ENCODE measurements at regions not wholly inside any gene's neighbourhood (a gene's known extent, or its start where the extent isn't known, plus 50 kb on each side); places are given as distances from the start of the nearest gene placed in this dataset.

DNA sequence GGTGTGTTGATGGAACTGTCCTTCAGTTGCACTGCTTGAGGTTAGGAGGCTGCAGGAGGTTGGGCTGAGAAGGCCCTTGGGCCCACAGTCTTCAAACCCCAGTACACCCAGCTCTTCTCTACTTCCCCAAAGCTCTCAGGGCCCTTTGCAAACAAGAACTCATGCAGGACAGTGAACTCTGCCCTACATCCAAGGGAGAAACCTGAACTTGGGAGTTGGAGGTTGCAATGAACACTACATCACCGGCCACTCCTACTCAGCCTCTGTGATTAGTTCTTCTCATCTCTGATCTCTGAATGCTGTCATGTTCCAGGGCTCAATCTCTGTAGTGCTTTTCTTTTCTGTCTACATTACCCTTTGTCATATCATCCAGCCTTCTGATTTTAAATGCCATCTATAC lies 148.5 kb upstream of the PDE7B start (continued):
- TF ChIP-seq, protein P1, sequence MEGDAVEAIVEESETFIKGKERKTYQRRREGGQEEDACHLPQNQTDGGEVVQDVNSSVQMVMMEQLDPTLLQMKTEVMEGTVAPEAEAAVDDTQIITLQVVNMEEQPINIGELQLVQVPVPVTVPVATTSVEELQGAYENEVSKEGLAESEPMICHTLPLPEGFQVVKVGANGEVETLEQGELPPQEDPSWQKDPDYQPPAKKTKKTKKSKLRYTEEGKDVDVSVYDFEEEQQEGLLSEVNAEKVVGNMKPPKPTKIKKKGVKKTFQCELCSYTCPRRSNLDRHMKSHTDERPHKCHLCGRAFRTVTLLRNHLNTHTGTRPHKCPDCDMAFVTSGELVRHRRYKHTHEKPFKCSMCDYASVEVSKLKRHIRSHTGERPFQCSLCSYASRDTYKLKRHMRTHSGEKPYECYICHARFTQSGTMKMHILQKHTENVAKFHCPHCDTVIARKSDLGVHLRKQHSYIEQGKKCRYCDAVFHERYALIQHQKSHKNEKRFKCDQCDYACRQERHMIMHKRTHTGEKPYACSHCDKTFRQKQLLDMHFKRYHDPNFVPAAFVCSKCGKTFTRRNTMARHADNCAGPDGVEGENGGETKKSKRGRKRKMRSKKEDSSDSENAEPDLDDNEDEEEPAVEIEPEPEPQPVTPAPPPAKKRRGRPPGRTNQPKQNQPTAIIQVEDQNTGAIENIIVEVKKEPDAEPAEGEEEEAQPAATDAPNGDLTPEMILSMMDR (tag by site-specific recombination; IDR thresholded peaks at IDR 0.05), result no peak
- TF ChIP-seq, protein P2, sequence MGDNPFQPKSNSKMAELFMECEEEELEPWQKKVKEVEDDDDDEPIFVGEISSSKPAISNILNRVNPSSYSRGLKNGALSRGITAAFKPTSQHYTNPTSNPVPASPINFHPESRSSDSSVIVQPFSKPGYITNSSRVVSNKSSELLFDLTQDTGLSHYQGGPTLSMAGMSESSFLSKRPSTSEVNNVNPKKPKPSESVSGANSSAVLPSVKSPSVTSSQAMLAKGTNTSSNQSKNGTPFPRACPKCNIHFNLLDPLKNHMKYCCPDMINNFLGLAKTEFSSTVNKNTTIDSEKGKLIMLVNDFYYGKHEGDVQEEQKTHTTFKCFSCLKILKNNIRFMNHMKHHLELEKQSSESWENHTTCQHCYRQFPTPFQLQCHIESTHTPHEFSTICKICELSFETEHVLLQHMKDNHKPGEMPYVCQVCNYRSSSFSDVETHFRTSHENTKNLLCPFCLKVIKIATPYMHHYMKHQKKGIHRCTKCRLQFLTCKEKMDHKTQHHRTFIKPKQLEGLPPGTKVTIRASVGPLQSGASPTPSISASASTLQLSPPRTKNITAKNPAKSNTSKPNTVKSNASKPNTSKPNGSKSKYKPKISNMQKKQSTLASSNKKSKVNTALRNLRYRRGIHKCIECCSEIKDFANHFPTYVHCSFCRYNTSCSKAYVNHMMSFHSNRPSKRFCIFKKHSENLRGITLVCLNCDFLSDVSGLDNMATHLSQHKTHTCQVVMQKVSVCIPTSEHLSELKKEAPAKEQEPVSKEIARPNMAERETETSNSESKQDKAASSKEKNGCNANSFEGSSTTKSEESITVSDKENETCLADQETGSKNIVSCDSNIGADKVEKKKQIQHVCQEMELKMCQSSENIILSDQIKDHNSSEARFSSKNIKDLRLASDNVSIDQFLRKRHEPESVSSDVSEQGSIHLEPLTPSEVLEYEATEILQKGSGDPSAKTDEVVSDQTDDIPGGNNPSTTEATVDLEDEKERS (tag by site-specific recombination; IDR thresholded peaks at IDR 0.05), result no peak
- TF ChIP-seq, protein P3, sequence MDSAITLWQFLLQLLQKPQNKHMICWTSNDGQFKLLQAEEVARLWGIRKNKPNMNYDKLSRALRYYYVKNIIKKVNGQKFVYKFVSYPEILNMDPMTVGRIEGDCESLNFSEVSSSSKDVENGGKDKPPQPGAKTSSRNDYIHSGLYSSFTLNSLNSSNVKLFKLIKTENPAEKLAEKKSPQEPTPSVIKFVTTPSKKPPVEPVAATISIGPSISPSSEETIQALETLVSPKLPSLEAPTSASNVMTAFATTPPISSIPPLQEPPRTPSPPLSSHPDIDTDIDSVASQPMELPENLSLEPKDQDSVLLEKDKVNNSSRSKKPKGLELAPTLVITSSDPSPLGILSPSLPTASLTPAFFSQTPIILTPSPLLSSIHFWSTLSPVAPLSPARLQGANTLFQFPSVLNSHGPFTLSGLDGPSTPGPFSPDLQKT (IDR thresholded peaks at IDR 0.05; ENCODE audit: borderline replicate concordance, low read depth, low read length), result no peak
- TF ChIP-seq RBAK (tag by site-specific recombination; IDR thresholded peaks at IDR 0.05), result no peak
- no peak for TF ChIP-seq ZXDB (tag by site-specific recombination; IDR thresholded peaks at IDR 0.05)
- TF ChIP-seq, protein P4, sequence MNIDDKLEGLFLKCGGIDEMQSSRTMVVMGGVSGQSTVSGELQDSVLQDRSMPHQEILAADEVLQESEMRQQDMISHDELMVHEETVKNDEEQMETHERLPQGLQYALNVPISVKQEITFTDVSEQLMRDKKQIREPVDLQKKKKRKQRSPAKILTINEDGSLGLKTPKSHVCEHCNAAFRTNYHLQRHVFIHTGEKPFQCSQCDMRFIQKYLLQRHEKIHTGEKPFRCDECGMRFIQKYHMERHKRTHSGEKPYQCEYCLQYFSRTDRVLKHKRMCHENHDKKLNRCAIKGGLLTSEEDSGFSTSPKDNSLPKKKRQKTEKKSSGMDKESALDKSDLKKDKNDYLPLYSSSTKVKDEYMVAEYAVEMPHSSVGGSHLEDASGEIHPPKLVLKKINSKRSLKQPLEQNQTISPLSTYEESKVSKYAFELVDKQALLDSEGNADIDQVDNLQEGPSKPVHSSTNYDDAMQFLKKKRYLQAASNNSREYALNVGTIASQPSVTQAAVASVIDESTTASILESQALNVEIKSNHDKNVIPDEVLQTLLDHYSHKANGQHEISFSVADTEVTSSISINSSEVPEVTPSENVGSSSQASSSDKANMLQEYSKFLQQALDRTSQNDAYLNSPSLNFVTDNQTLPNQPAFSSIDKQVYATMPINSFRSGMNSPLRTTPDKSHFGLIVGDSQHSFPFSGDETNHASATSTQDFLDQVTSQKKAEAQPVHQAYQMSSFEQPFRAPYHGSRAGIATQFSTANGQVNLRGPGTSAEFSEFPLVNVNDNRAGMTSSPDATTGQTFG (tag by site-specific recombination; IDR thresholded peaks at IDR 0.05; ENCODE audit: borderline replicate concordance), result no peak
- no peak for TF ChIP-seq MEIS1 (CRISPR knock-in tag; IDR thresholded peaks at IDR 0.05; ENCODE audit: borderline replicate concordance)
- no peak for TF ChIP-seq ZNF19 (tag by site-specific recombination; IDR thresholded peaks at IDR 0.05; ENCODE audit: low read depth)
- no peak for TF ChIP-seq ZBTB48 (tag by site-specific recombination; IDR thresholded peaks at IDR 0.05)
- no peak for TF ChIP-seq GLIS1 (tag by site-specific recombination; IDR thresholded peaks at IDR 0.05)
- no peak for TF ChIP-seq ZNF350 (tag by site-specific recombination; IDR thresholded peaks at IDR 0.05)
- no peak for TF ChIP-seq ZNF202 (tag by site-specific recombination; IDR thresholded peaks at IDR 0.05; ENCODE audit: borderline replicate concordance)

DNA sequence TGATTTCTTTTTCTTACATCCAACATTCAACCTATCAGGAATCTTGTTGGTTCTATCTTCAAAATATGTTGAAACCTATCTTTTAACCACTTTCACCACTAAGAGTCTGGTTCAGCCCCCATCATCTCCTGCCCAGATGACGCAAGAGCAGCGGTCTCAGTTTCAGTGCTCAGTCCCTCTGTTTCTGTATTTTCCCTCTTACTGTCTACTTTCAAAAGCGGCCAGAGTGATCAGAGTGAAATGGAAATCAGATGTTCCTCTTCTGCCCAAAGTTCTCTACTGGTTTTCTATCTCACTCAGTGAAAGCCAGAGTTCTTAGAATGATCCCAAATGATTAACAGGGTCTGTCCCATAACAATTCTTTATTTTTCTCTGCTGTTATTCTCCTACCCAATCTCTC lies 147.9 kb upstream of the PDE7B start:
- no peaks in the 10 kb centered on the region for H3K4me1 ChIP-seq (ENCODE audit: control insufficient read depth, insufficient read depth, low read length)
- ChIA-PET POLR2A (no interaction called here), CTCF (no interaction called here)
- H3K9me3 ChIP-seq (ENCODE audit: control insufficient read depth, insufficient read depth, low read depth, low read length), result no peaks in the 10 kb centered on the region
- no peak overlapping the region for H3K27ac ChIP-seq (ENCODE audit: extremely low read depth, low read depth, low read length)
- H3K4me3 ChIP-seq (ENCODE audit: low read depth, low read length), result no peak overlapping the region
- H3K36me3 ChIP-seq (ENCODE audit: control insufficient read depth in 2 of 2, insufficient read depth in 1 of 2, low read length in 2 of 2), result no peaks in the 10 kb centered on the region
- TF ChIP-seq ZNF830 (tag by site-specific recombination; IDR thresholded peaks at IDR 0.05; ENCODE audit: low read depth) (no peak), ZNF223 (tag by site-specific recombination; IDR thresholded peaks at IDR 0.05) (no peak), ZBTB7A (tag by site-specific recombination; IDR thresholded peaks at IDR 0.05; ENCODE audit: low read depth) (no peak), MZF1 (tag by site-specific recombination; IDR thresholded peaks at IDR 0.05; ENCODE audit: borderline replicate concordance) (no peak), REPIN1 (tag by site-specific recombination; IDR thresholded peaks at IDR 0.05; ENCODE audit: low read depth) (no peak)
- TF ChIP-seq, protein P5, sequence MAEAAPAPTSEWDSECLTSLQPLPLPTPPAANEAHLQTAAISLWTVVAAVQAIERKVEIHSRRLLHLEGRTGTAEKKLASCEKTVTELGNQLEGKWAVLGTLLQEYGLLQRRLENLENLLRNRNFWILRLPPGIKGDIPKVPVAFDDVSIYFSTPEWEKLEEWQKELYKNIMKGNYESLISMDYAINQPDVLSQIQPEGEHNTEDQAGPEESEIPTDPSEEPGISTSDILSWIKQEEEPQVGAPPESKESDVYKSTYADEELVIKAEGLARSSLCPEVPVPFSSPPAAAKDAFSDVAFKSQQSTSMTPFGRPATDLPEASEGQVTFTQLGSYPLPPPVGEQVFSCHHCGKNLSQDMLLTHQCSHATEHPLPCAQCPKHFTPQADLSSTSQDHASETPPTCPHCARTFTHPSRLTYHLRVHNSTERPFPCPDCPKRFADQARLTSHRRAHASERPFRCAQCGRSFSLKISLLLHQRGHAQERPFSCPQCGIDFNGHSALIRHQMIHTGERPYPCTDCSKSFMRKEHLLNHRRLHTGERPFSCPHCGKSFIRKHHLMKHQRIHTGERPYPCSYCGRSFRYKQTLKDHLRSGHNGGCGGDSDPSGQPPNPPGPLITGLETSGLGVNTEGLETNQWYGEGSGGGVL (tag by site-specific recombination; IDR thresholded peaks at IDR 0.05), result no peak
- TF ChIP-seq, protein P6, sequence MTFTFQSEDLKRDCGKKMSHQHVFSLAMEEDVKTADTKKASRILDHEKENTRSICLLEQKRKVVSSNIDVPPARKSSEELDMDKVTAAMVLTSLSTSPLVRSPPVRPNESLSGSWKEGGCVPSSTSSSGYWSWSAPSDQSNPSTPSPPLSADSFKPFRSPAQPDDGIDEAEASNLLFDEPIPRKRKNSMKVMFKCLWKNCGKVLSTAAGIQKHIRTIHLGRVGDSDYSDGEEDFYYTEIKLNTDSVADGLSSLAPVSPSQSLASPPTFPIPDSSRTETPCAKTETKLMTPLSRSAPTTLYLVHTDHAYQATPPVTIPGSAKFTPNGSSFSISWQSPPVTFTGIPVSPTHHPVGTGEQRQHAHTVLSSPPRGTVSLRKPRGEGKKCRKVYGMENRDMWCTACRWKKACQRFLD (tag by site-specific recombination; IDR thresholded peaks at IDR 0.05), result no peak
- TF ChIP-seq, protein P7, sequence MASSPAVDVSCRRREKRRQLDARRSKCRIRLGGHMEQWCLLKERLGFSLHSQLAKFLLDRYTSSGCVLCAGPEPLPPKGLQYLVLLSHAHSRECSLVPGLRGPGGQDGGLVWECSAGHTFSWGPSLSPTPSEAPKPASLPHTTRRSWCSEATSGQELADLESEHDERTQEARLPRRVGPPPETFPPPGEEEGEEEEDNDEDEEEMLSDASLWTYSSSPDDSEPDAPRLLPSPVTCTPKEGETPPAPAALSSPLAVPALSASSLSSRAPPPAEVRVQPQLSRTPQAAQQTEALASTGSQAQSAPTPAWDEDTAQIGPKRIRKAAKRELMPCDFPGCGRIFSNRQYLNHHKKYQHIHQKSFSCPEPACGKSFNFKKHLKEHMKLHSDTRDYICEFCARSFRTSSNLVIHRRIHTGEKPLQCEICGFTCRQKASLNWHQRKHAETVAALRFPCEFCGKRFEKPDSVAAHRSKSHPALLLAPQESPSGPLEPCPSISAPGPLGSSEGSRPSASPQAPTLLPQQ (tag by site-specific recombination; IDR thresholded peaks at IDR 0.05), result no peak
- TF ChIP-seq, protein P1 (tag by site-specific recombination; IDR thresholded peaks at IDR 0.05), result no peak

All from HEK293 (cell line).